B cell (primary cell): ENCODE measurements at regions not wholly inside any gene's neighbourhood (a gene's known extent, or its start where the extent isn't known, plus 50 kb on each side); places are given as distances from the start of the nearest gene placed in this dataset.

Experiments used
- ATAC-seq: fragments of 200-7000 bp; cut with Tn5 transposase; one replicate; pipeline ENCODE4 v1.10.0; 2021; ENCODE audit warnings: low read depth, mild to moderate bottlenecking, moderate number of reproducible peaks, moderate library complexity
- CTCF ChIA-PET: fragments of 350-600 bp; sonication (Branson Sonifier 250); formaldehyde crosslinking; loops from one replicate; lab custom pipeline; 2021; ENCODE audit warnings: antibody characterized with exemption, inconsistent platforms; lab: Charles Lee
- POLR2A ChIA-PET: fragments of 350-600 bp; sonication (Branson Sonifier 250); formaldehyde crosslinking; loops from one replicate; lab custom pipeline; 2021; ENCODE audit warnings: antibody characterized with exemption; lab: Charles Lee
- DNase-seq: peaks from one replicate; pipeline ENCODE4 v3.0.0; 2013
- H2AFZ ChIP-seq: 2 replicates; pipeline ENCODE4 v1.6.1; 2012; ENCODE audit warnings: mild to moderate bottlenecking, low read depth, low read length; ENCODE audit not compliant: insufficient read depth, poor library complexity, severe bottlenecking
- H3K27ac ChIP-seq, 2 donors: 1 replicate in 1 of 2; 2 replicates in 1 of 2; pipeline ENCODE4 v1.5.1; 2012 to 2013; ENCODE audit warnings: low read length in 2 of 2, mild to moderate bottlenecking in 2 of 2, moderate library complexity in 1 of 2
- H3K27me3 ChIP-seq, 4 experiments: fragments of 200-600 bp in 1 of 4; sonication (generic) in 1 of 4; replicated peaks in 1 of 4; 1 replicate in 2 of 4; 2 replicates in 2 of 4; pipeline versions ENCODE4 v1.6.1 to v1.7.0; 2013 to 2016; ENCODE audit warnings: low read length in 3 of 4, mild to moderate bottlenecking in 2 of 4, mixed read lengths in 1 of 4, moderate library complexity in 1 of 4; ENCODE audit not compliant: insufficient read depth in 4 of 4, control insufficient read depth in 3 of 4; ENCODE audit errors: control extremely low read depth in 1 of 4
- H3K36me3 ChIP-seq, 2 experiments: replicated peaks in 1 of 2; 1 replicate in 1 of 2; 2 replicates in 1 of 2; pipeline versions ENCODE4 v1.6.1 to v1.7.1; 2013; ENCODE audit warnings: low read length in 1 of 2; ENCODE audit not compliant: insufficient read depth in 2 of 2, control insufficient read depth in 1 of 2; ENCODE audit errors: control extremely low read depth in 1 of 2, extremely low read depth in 1 of 2
- H3K4me1 ChIP-seq, 2 donors: fragments of 200-600 bp in 1 of 2; sonication (generic) in 1 of 2; 1 replicate in 1 of 2; 2 replicates in 1 of 2; pipeline versions ENCODE4 v1.5.1 to v1.6.1; 2013 to 2017; ENCODE audit warnings: low read length in 2 of 2; ENCODE audit not compliant: control insufficient read depth in 2 of 2, insufficient read depth in 2 of 2
- H3K4me2 ChIP-seq: replicated peaks from 2 replicates; pipeline ENCODE3; 2012; ENCODE audit warnings: mild to moderate bottlenecking, low read depth, low read length; ENCODE audit not compliant: poor library complexity, severe bottlenecking
- H3K4me3 ChIP-seq, 5 experiments: fragments of 200-600 bp in 1 of 5; sonication (generic) in 1 of 5; 1 replicate in 3 of 5; 2 replicates in 2 of 5; pipeline versions ENCODE4 v1.5.1 to v1.7.0; 2011 to 2016; ENCODE audit warnings: low read length in 4 of 5, mild to moderate bottlenecking in 4 of 5, low read depth in 2 of 5, control low read depth in 1 of 5, moderate library complexity in 1 of 5; ENCODE audit not compliant: insufficient read depth in 1 of 5; ENCODE audit errors: control extremely low read depth in 1 of 5, extremely low read depth in 1 of 5
- H3K79me2 ChIP-seq: fragments of 200-600 bp; sonication (generic); one replicate; pipeline ENCODE4 v1.6.0; 2016; ENCODE audit warnings: low read length; ENCODE audit not compliant: control insufficient read depth, insufficient read depth
- H3K9ac ChIP-seq: fragments of 200-600 bp; sonication (generic); 2 replicates; pipeline ENCODE4 v1.6.1; 2017; ENCODE audit warnings: mild to moderate bottlenecking, low read length, moderate library complexity
- H3K9me3 ChIP-seq, 3 donors: one replicate each; pipeline versions ENCODE4 v1.6.1 to v1.7.1; 2013; ENCODE audit warnings: low read length in 2 of 3; ENCODE audit not compliant: control insufficient read depth in 2 of 3, insufficient read depth in 1 of 3; ENCODE audit errors: control extremely low read depth in 1 of 3
- H4K20me1 ChIP-seq: 2 replicates; pipeline ENCODE4 v1.6.0; 2012; ENCODE audit warnings: mild to moderate bottlenecking, low read length; ENCODE audit not compliant: insufficient read depth, control insufficient read depth, poor library complexity, severe bottlenecking
- H3K27ac Mint-ChIP-seq: one replicate; pipeline ENCODE4 v1.8.0; 2021; ENCODE audit warnings: mixed read lengths
- H3K27me3 Mint-ChIP-seq: one replicate; pipeline ENCODE4 v1.8.0; 2021; ENCODE audit warnings: mixed read lengths
- H3K4me1 Mint-ChIP-seq: one replicate; pipeline ENCODE4 v1.8.0; 2021; ENCODE audit warnings: mixed read lengths
- H3K4me3 Mint-ChIP-seq: one replicate; pipeline ENCODE4 v1.8.0; 2021; ENCODE audit warnings: mixed read lengths
- H3K9me3 Mint-ChIP-seq: one replicate; pipeline ENCODE4 v1.8.0; 2022; ENCODE audit warnings: mixed read lengths; ENCODE audit not compliant: insufficient read depth
- CTCF ChIP-seq: fragments of 200-600 bp; IDR thresholded peaks from one replicate; pipeline ENCODE4 v1.8.0; 2022; ENCODE audit warnings: antibody characterized with exemption, mild to moderate bottlenecking
- EZH2 ChIP-seq: IDR thresholded peaks from 2 replicates; pipeline ENCODE4 v1.6.1; 2012; ENCODE audit warnings: borderline replicate concordance, low read depth, mild to moderate bottlenecking, moderate library complexity, low read length; ENCODE audit not compliant: insufficient read depth, poor library complexity, severe bottlenecking
- intact Hi-C: fragments of 100-400 bp; cut with micrococcal nuclease; formaldehyde crosslinking; loops from one replicate; pipeline ENCODE4 v1.10.0; 2022

GRCh38 chr11:131219646-131220045, 150.8 kb upstream of the NTM start:
- no peak overlapping the region for H2AFZ ChIP-seq
- no peaks in the 10 kb centered on the region for H3K4me1 ChIP-seq
- Mint-ChIP-seq H3K4me1 (no peaks in the 10 kb centered on the region), H3K27ac (no peak overlapping the region), H3K9me3 (no peaks in the 10 kb centered on the region), H3K4me3 (no peak overlapping the region), H3K27me3 (peaks cover 7% of the 10 kb centered on the region)
- H4K20me1 ChIP-seq = no peaks in the 10 kb centered on the region
- ChIA-PET POLR2A (no interaction called here), CTCF (no interaction called here)
- no peaks in the 10 kb centered on the region for H3K27me3 ChIP-seq
- ATAC-seq (no peak), DNase-seq (no peak)
- no peak overlapping the region for H3K9ac ChIP-seq
- no peak for TF ChIP-seq CTCF
- H3K27ac ChIP-seq = no peak overlapping the region
- no peaks in the 10 kb centered on the region for H3K36me3 ChIP-seq
- no peak overlapping the region for H3K4me3 ChIP-seq
- intact Hi-C loops = no loop called here
- no peak overlapping the region for H3K4me2 ChIP-seq
- H3K9me3 ChIP-seq = peaks cover 0 to 3% (median 0%) of the 10 kb centered on the region in 3 donors
- no peaks in the 10 kb centered on the region for H3K79me2 ChIP-seq

GRCh38 chr11:131223198-131223991, 147.0 kb upstream of the NTM start:
- H3K4me3 Mint-ChIP-seq = no peak overlapping the region
- H3K4me2 ChIP-seq = no peak overlapping the region
- H3K36me3 ChIP-seq = no peaks in the 10 kb centered on the region
- no peak overlapping the region for H3K9ac ChIP-seq
- no peak for DNase-seq
- H3K27me3 Mint-ChIP-seq = peaks cover 4% of the 10 kb centered on the region
- ATAC-seq = no peak
- intact Hi-C loops = no loop called here
- ChIA-PET POLR2A (no interaction called here), CTCF (no interaction called here)
- H3K4me1 ChIP-seq = no peaks in the 10 kb centered on the region
- no peaks in the 10 kb centered on the region for H3K79me2 ChIP-seq
- H3K9me3 Mint-ChIP-seq = no peaks in the 10 kb centered on the region
- H3K4me3 ChIP-seq = no peak overlapping the region
- no peaks in the 10 kb centered on the region for H4K20me1 ChIP-seq
- peaks cover 0 to 6% (median 0%) of the 10 kb centered on the region in 3 donors for H3K9me3 ChIP-seq
- no peak overlapping the region for H3K27ac Mint-ChIP-seq
- H3K27me3 ChIP-seq = no peaks in the 10 kb centered on the region
- no peaks in the 10 kb centered on the region for H3K4me1 Mint-ChIP-seq
- no peak overlapping the region for H3K27ac ChIP-seq
- no peak overlapping the region for H2AFZ ChIP-seq
- TF ChIP-seq EZH2 = no peak
- TF ChIP-seq CTCF = no peak
